K562 (cell line): ENCODE measurements at regions not wholly inside any gene's neighbourhood (a gene's known extent, or its start where the extent isn't known, plus 50 kb on each side); places are given as distances from the start of the nearest gene placed in this dataset.

ENCODE experiments used
- KLF16 ChIP-seq: IDR thresholded peaks from 2 replicates; pipeline ENCODE4 v1.6.1; 2016; ENCODE audit warnings: antibody characterized with exemption
- RFX5 ChIP-seq: IDR thresholded peaks from 2 replicates; pipeline ENCODE4 v1.6.1; 2011; ENCODE audit warnings: low read depth, mild to moderate bottlenecking, improper control_type of control experiment, low read length
- SREBF2 ChIP-seq: sonication (generic); formaldehyde crosslinking; IDR thresholded peaks from 2 replicates; pipeline ENCODE4 v1.4.0; 2020; ENCODE audit warnings: mild to moderate bottlenecking, missing genetic modification reagents
- XRCC3 ChIP-seq: fragments of 450-650 bp; IDR thresholded peaks from 2 replicates; pipeline ENCODE4 v1.6.1; 2017; ENCODE audit warnings: mild to moderate bottlenecking, moderate library complexity
- TF ChIP-seq, protein P1 (sequence below): fragments of 200-600 bp; sonication (generic); IDR thresholded peaks from one replicate; pipeline ENCODE4 v1.6.1; 2012; ENCODE audit warnings: mild to moderate bottlenecking, low read depth, low read length, inconsistent platforms
- TF ChIP-seq, protein P2 (sequence below), 2 experiments: fragments of 450-650 bp in 1 of 2; sonication (generic) in 1 of 2; formaldehyde crosslinking in 1 of 2; IDR thresholded peaks in 1 of 2; conservative IDR thresholded peaks in 1 of 2; 2 replicates each; pipeline versions ENCODE4 v1.6.1 to v1.8.1; 2016 to 2023; ENCODE audit warnings: mild to moderate bottlenecking in 2 of 2, moderate library complexity in 2 of 2, inconsistent platforms in 1 of 2, missing genetic modification reagents in 1 of 2

DNA sequence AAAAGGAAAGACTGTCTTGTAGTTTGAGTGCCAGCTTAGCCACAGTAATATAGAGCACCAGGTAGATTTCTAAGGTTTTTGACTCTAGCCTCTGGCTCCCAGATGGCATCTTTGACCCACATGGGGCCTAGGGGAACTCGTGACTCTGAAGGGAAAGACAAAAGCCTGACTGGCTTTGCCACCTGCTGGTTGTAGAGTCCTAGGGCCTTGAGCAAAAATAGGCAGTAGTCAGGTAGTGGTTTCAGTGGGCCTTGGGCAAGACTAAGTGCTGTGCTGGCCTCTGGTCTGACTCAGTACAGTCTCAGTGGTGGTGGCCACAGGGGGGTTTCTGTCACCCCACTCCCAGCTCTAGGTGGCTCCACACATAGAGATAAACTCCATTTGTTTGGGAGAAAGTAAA is 349.4 kb downstream of the FAM181B start (continued):
- TF ChIP-seq SREBF2: no peak
- TF ChIP-seq, protein P1, sequence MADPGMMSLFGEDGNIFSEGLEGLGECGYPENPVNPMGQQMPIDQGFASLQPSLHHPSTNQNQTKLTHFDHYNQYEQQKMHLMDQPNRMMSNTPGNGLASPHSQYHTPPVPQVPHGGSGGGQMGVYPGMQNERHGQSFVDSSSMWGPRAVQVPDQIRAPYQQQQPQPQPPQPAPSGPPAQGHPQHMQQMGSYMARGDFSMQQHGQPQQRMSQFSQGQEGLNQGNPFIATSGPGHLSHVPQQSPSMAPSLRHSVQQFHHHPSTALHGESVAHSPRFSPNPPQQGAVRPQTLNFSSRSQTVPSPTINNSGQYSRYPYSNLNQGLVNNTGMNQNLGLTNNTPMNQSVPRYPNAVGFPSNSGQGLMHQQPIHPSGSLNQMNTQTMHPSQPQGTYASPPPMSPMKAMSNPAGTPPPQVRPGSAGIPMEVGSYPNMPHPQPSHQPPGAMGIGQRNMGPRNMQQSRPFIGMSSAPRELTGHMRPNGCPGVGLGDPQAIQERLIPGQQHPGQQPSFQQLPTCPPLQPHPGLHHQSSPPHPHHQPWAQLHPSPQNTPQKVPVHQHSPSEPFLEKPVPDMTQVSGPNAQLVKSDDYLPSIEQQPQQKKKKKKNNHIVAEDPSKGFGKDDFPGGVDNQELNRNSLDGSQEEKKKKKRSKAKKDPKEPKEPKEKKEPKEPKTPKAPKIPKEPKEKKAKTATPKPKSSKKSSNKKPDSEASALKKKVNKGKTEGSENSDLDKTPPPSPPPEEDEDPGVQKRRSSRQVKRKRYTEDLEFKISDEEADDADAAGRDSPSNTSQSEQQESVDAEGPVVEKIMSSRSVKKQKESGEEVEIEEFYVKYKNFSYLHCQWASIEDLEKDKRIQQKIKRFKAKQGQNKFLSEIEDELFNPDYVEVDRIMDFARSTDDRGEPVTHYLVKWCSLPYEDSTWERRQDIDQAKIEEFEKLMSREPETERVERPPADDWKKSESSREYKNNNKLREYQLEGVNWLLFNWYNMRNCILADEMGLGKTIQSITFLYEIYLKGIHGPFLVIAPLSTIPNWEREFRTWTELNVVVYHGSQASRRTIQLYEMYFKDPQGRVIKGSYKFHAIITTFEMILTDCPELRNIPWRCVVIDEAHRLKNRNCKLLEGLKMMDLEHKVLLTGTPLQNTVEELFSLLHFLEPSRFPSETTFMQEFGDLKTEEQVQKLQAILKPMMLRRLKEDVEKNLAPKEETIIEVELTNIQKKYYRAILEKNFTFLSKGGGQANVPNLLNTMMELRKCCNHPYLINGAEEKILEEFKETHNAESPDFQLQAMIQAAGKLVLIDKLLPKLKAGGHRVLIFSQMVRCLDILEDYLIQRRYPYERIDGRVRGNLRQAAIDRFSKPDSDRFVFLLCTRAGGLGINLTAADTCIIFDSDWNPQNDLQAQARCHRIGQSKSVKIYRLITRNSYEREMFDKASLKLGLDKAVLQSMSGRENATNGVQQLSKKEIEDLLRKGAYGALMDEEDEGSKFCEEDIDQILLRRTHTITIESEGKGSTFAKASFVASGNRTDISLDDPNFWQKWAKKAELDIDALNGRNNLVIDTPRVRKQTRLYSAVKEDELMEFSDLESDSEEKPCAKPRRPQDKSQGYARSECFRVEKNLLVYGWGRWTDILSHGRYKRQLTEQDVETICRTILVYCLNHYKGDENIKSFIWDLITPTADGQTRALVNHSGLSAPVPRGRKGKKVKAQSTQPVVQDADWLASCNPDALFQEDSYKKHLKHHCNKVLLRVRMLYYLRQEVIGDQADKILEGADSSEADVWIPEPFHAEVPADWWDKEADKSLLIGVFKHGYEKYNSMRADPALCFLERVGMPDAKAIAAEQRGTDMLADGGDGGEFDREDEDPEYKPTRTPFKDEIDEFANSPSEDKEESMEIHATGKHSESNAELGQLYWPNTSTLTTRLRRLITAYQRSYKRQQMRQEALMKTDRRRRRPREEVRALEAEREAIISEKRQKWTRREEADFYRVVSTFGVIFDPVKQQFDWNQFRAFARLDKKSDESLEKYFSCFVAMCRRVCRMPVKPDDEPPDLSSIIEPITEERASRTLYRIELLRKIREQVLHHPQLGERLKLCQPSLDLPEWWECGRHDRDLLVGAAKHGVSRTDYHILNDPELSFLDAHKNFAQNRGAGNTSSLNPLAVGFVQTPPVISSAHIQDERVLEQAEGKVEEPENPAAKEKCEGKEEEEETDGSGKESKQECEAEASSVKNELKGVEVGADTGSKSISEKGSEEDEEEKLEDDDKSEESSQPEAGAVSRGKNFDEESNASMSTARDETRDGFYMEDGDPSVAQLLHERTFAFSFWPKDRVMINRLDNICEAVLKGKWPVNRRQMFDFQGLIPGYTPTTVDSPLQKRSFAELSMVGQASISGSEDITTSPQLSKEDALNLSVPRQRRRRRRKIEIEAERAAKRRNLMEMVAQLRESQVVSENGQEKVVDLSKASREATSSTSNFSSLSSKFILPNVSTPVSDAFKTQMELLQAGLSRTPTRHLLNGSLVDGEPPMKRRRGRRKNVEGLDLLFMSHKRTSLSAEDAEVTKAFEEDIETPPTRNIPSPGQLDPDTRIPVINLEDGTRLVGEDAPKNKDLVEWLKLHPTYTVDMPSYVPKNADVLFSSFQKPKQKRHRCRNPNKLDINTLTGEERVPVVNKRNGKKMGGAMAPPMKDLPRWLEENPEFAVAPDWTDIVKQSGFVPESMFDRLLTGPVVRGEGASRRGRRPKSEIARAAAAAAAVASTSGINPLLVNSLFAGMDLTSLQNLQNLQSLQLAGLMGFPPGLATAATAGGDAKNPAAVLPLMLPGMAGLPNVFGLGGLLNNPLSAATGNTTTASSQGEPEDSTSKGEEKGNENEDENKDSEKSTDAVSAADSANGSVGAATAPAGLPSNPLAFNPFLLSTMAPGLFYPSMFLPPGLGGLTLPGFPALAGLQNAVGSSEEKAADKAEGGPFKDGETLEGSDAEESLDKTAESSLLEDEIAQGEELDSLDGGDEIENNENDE: no peak
- no peak for TF ChIP-seq KLF16
- no peak for TF ChIP-seq RFX5
- TF ChIP-seq, protein P2, sequence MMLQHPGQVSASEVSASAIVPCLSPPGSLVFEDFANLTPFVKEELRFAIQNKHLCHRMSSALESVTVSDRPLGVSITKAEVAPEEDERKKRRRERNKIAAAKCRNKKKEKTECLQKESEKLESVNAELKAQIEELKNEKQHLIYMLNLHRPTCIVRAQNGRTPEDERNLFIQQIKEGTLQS (IDR thresholded peaks at IDR 0.05): no peak
- TF ChIP-seq, protein P2 (CRISPR knock-in tag; conservative IDR thresholded peaks at IDR 0.05): no peak
- TF ChIP-seq XRCC3: no peak
